Endothelial cell of umbilical vein (primary cell): ENCODE measurements at regions not wholly inside any gene's neighbourhood (a gene's known extent, or its start where the extent isn't known, plus 50 kb on each side); places are given as distances from the start of the nearest gene placed in this dataset.

Source experiments
- EZH2 ChIP-seq: IDR thresholded peaks from 2 replicates; pipeline ENCODE4 v1.6.1; 2012; ENCODE audit warnings: borderline replicate concordance, low read depth, mild to moderate bottlenecking, moderate library complexity, low read length, inconsistent platforms; ENCODE audit not compliant: severe bottlenecking
- FOS ChIP-seq: IDR thresholded peaks from 2 replicates; pipeline ENCODE4 v1.6.1; 2011; ENCODE audit warnings: mild to moderate bottlenecking, low read length, moderate library complexity, borderline replicate concordance; ENCODE audit not compliant: insufficient read depth
- GATA2 ChIP-seq: IDR thresholded peaks from 2 replicates; pipeline ENCODE4 v1.7.0; 2011; ENCODE audit warnings: low read depth, mild to moderate bottlenecking, moderate library complexity, mixed read lengths, low read length; ENCODE audit not compliant: insufficient read length, insufficient read depth
- JUN ChIP-seq: IDR thresholded peaks from 2 replicates; pipeline ENCODE4 v1.6.1; 2011; ENCODE audit warnings: borderline replicate concordance, low read depth; ENCODE audit not compliant: insufficient read length, insufficient read depth
- POLR2A ChIP-seq: IDR thresholded peaks from 2 replicates; pipeline ENCODE4 v1.6.1; 2012; ENCODE audit warnings: low read depth, mild to moderate bottlenecking, control low read depth, low read length
- POLR2AphosphoS5 ChIP-seq: IDR thresholded peaks from 2 replicates; pipeline ENCODE4 v1.6.1; 2012; ENCODE audit warnings: low read depth, mild to moderate bottlenecking, control low read depth, low read length, moderate library complexity; ENCODE audit not compliant: insufficient read depth
- TF ChIP-seq, protein P1 (sequence below), 2 donors: IDR thresholded peaks; 1 replicate in 1 of 2; 2 replicates in 1 of 2; pipeline ENCODE4 v1.5.1; 2011; ENCODE audit warnings: low read length in 2 of 2, mild to moderate bottlenecking in 2 of 2, moderate library complexity in 2 of 2, control low read depth in 1 of 2, inconsistent platforms in 1 of 2, low read depth in 1 of 2; ENCODE audit not compliant: insufficient read depth in 1 of 2; ENCODE audit errors: extremely low read depth in 1 of 2
- TF ChIP-seq, protein P2 (sequence below): IDR thresholded peaks from 2 replicates; pipeline ENCODE4 v1.6.1; 2011; ENCODE audit not compliant: insufficient read depth, insufficient read length

DNA sequence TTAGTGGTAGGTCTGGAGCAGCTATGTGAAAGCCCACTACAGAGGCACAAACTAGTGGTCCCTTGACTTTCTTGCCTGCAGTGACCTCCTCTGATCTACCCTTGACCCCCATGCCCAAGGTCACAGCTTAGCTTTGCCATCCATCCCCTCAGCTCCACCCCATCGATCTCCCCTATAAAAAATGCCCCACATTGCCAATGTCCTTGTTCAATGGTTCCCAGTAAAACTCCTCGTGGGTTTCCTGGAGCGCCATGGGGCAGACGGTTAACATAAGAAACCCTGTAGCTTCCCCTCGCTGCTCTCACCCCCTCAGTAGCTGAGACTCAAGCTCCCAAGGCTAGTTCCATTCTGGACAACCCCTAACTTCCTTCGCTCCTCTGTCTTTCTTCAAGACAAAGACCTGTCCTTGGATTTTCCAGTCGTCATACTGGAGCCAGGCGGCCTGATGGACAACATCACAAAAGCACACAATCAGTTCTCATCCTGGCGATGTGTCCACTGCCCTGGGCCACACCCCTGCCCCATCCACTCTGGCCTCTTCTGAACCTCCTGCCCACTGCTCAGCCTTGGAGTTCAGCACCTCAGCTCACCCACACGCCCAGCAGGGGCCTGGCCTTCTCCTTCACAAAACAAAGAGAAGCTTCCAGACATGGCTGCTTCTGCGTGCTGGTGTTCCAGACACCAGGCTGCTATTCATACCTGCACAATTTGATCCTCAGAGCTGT lies 1429.3 kb downstream of the BRD1 start:
- TF ChIP-seq POLR2AphosphoS5 (no peak), POLR2A (no peak), EZH2 (no peak), JUN (no peak), FOS (no peak), GATA2 (no peak)
- TF ChIP-seq, protein P1, sequence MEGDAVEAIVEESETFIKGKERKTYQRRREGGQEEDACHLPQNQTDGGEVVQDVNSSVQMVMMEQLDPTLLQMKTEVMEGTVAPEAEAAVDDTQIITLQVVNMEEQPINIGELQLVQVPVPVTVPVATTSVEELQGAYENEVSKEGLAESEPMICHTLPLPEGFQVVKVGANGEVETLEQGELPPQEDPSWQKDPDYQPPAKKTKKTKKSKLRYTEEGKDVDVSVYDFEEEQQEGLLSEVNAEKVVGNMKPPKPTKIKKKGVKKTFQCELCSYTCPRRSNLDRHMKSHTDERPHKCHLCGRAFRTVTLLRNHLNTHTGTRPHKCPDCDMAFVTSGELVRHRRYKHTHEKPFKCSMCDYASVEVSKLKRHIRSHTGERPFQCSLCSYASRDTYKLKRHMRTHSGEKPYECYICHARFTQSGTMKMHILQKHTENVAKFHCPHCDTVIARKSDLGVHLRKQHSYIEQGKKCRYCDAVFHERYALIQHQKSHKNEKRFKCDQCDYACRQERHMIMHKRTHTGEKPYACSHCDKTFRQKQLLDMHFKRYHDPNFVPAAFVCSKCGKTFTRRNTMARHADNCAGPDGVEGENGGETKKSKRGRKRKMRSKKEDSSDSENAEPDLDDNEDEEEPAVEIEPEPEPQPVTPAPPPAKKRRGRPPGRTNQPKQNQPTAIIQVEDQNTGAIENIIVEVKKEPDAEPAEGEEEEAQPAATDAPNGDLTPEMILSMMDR (IDR thresholded peaks at IDR 0.05; ENCODE audit: extremely low read depth in 1 of 2, insufficient read depth in 1 of 2, low read depth in 1 of 2, low read length in 2 of 2), result no peak
- TF ChIP-seq, protein P2, sequence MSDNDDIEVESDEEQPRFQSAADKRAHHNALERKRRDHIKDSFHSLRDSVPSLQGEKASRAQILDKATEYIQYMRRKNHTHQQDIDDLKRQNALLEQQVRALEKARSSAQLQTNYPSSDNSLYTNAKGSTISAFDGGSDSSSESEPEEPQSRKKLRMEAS, result no peak
